ENCODE measurements at regions not wholly inside any gene's neighbourhood (a gene's known extent, or its start where the extent isn't known, plus 50 kb on each side); places are given as distances from the start of the nearest gene placed in this dataset.

GRCh38 chr12:107399046-107399445 is 286.6 kb upstream of the PWP1 start:
- TF ChIP-seq ZFX (IDR thresholded peaks at IDR 0.05) = no peak
- TF ChIP-seq CTCF (conservative IDR thresholded peaks at IDR 0.05) = no peak
- H3K27ac ChIP-seq = no peak overlapping the region

- no peak overlapping the region for H3K27ac ChIP-seq
- no peak for TF ChIP-seq ZFX (IDR thresholded peaks at IDR 0.05)
- TF ChIP-seq CTCF (conservative IDR thresholded peaks at IDR 0.05) = no peak
Observed at GRCh38 chr12:107400686-107401447, 284.7 kb upstream of the PWP1 start.

- H3K27ac ChIP-seq = no peak overlapping the region
- no peak for TF ChIP-seq ZFX (IDR thresholded peaks at IDR 0.05)
- TF ChIP-seq CTCF (conservative IDR thresholded peaks at IDR 0.05) = peak; percentile 76
Observed at GRCh38 chr12:107402041-107403022, 283.3 kb upstream of the PWP1 start.

- TF ChIP-seq ZFX (IDR thresholded peaks at IDR 0.05) = no peak
- TF ChIP-seq CTCF (conservative IDR thresholded peaks at IDR 0.05) = peak; percentile 74
- H3K27ac ChIP-seq = no peak overlapping the region
Observed at GRCh38 chr12:107404981-107405380, 280.6 kb upstream of the PWP1 start.

- H3K27ac ChIP-seq = no peak overlapping the region
- TF ChIP-seq CTCF (conservative IDR thresholded peaks at IDR 0.05) (no peak), ZFX (IDR thresholded peaks at IDR 0.05) (no peak)
Observed at GRCh38 chr12:107405436-107405835, 280.2 kb upstream of the PWP1 start.

- TF ChIP-seq ZFX (IDR thresholded peaks at IDR 0.05) (no peak), CTCF (conservative IDR thresholded peaks at IDR 0.05) (no peak)
- H3K27ac ChIP-seq = no peak overlapping the region
Observed at GRCh38 chr12:107406932-107407331, 278.7 kb upstream of the PWP1 start.
